GM10248 (cell line): ENCODE measurements at regions not wholly inside any gene's neighbourhood (a gene's known extent, or its start where the extent isn't known, plus 50 kb on each side); places are given as distances from the start of the nearest gene placed in this dataset.

Experiments
- CTCF ChIA-PET: fragments of 300-600 bp; sonication (Branson Sonifier 250); formaldehyde crosslinking; extraction: SDS; loops from one replicate; lab custom pipeline; 2021; ENCODE audit warnings: antibody characterized with exemption; lab: Yijun Ruan, JAX
- POLR2A ChIA-PET: fragments of 350-650 bp; sonication (Branson Sonifier 250); formaldehyde crosslinking; extraction: SDS; loops from one replicate; lab custom pipeline; 2020; ENCODE audit warnings: antibody characterized with exemption; lab: Yijun Ruan, JAX
- DNase-seq: peaks from one replicate; pipeline ENCODE4 v3.0.0; 2012; ENCODE audit errors: extremely low spot score
- CTCF ChIP-seq: IDR thresholded peaks from 2 replicates; pipeline ENCODE4 v1.5.1; 2012; ENCODE audit warnings: mild to moderate bottlenecking, low read depth; ENCODE audit errors: extremely low read depth, missing control alignments, control extremely low read depth

DNA sequence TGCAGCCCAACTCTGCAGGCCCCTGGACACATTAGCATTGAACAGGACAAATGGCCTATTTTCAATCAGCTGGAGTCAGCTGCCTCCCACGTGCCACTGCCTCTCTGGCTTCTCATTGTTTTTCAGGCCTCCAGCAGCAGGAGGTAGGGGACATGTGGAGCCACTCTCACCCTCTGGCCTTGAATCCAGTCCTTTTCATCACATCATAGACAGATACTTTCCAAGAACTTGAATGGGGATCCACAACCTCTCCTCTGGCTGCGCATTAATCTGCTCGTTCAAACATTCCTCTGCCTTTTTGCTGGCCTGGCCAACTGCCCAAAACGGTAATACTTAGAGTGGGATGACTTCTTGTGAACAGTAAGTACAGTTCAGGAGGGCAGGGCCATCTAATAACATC lies 592.3 kb downstream of the PKHD1 start:
- ChIA-PET CTCF (interaction anchor here (0.8 to 2.2 kb wide), 5 partner anchors 17 to 524 kb away, joined by 3 to 7 read pairs (median 3); no protein-coding TSS in a partner anchor), POLR2A (no interaction called here)
- no peak for DNase-seq
- TF ChIP-seq CTCF: no peak

DNA sequence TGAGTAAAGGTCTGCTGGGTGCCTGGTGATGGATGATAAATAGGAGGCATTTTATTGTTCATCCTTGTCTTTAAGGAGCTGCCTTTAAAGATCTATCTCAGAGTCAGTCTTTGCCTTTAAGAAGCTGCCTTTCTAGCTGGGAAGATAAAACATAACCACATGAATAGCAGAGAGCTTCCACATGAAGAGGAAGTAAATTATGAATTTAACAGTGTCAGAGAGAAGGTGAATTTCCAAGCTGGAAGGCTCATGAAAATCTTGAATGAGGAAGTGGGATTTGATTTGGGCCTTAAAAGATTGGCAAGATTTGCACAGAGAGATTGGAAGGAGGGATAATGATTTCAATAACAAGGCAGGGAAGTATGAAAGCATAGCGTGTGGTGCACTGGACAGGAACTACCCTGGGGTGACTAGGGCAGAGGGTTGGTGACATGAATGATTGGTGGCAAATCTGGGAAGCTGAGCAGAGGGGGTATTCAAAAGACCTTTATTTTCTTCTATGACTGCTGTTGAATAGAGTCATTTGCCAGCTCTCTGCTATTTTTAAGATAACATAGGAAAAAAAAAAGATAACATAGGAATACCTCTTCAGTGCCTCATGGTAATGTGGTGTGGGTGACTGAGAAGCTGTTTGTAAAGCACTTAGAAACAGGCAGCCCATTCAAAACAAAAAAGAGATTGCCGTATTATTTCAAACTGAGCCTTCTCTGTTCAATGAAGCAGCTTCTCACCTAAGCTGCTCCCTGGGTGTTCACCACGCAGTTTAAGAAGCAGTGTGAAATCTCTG lies 591.6 kb downstream of the PKHD1 start:
- TF ChIP-seq CTCF: no peak
- POLR2A ChIA-PET: no interaction called here
- CTCF ChIA-PET: interaction anchor here (1.2 to 2.2 kb wide), 4 partner anchors 16 to 525 kb away, joined by 3 to 7 read pairs (median 3); no protein-coding TSS in a partner anchor
- no peak for DNase-seq

GRCh38 chr6:51502996-51503395 lies 584.4 kb downstream of the PKHD1 start:
- no peak for TF ChIP-seq CTCF
- ChIA-PET CTCF (no interaction called here), POLR2A (no interaction called here)
- DNase-seq: no peak

DNA sequence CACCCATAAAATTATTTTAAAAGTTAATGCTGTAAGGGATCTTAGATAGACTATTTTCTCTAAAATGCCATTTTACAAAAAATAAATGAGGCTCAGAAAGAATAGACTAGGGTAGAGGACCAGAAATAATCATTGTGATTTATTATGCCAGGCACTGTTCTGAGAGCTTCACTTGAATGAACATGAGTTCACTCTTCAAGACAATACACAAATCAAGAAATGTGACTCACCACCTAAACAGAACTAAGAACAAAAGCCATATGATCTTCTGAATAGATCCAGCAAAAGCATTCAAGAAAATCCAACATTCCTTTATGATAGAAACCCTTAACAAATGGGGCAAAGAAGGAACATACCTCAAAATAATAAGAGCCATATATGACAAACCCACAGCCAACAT lies 582.0 kb downstream of the PKHD1 start:
- POLR2A ChIA-PET: no interaction called here
- DNase-seq: no peak
- TF ChIP-seq CTCF: no peak
- CTCF ChIA-PET: interaction anchor here (1.1 kb wide), 1 partner anchor 16 kb away, joined by 3 read pairs; no protein-coding TSS in a partner anchor

DNA sequence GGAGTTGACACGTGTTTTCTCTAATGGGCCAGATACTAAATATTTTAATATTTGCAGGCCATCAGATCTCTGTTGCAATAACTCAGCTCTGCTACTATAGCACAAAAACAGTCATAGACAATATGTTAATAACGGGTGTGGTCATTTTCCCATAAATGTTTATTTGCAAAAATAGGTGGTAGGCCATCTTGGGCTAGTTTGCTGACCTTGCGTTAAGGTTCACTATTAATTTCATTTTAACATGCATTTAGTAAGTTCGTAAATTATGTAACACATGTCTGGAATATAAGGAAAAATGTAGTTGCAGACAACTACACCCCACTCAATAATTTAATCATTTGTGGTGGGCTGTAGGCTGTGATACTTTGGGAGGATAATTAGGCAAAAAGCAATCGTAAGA lies 577.8 kb downstream of the PKHD1 start:
- CTCF ChIA-PET: interaction anchor here (1.0 to 1.4 kb wide), 3 partner anchors 8 to 17 kb away, joined by 3 read pairs; no protein-coding TSS in a partner anchor

GRCh38 chr6:51511081-51511480 lies 576.3 kb downstream of the PKHD1 start:
- CTCF ChIA-PET: interaction anchor here (1.3 to 2.3 kb wide), 2 partner anchors 15 to 28 kb away, joined by 3 to 7 read pairs; no protein-coding TSS in a partner anchor
- POLR2A ChIA-PET: no interaction called here
- DNase-seq: no peak

More for the DNA sequence above, 577.8 kb downstream of the PKHD1 start:
- TF ChIP-seq CTCF: no peak
- POLR2A ChIA-PET: no interaction called here
- DNase-seq: no peak

More at GRCh38 chr6:51511081-51511480, 576.3 kb downstream of the PKHD1 start:
- TF ChIP-seq CTCF: no peak
